ENCODE measurements at regions not wholly inside any gene's neighbourhood (a gene's known extent, or its start where the extent isn't known, plus 50 kb on each side); places are given as distances from the start of the nearest gene placed in this dataset.
"Not testable (repeated sequence)": the region's sequence is repeated elsewhere in the genome, so short reads cannot be mapped to it uniquely, and the experiment has no call there.

DNA sequence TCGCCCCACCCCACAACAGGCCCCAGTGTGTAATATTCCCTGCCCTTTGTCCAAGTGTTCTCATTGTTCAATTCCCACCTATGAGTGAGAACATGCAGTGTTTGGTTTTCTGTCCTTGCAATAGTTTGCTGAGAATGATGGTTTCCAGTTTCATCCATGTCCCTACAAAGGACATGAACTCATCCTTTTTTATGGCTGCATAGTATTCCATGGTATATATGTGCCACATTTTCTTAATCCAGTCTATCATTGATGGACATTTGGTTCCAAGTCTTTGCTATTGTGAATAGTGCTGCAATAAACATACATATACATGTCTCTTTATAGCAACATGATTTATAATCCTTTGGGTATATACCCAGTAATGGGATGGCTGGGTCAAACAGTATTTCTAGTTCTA, 132.7 kb downstream of the SNX10 start:
- not testable (repeated sequence) for H3K4me3 ChIP-seq (ENCODE audit: low read length); DNase-seq (ENCODE audit: low read depth)

DNA sequence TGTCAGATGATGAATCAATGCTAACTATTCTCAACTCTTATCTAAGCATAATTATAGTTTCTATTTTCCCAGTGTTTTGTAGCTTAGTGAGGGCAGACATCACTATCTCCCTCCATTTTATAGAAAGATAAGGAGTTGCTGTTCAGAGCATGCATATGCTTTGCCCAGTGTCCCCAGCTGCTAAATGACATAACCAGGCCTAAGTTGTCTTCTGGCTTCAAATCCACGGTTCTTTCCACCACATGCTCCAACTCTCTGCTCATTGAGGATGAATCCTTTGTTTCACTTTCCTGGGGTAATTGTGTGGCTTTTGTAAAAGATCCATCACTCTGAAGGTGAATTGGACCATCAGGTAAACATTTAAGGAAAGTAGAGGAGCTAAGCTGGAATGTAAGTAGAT, 134.0 kb downstream of the SNX10 start:
- no peak for DNase-seq (ENCODE audit: low read depth)
- H3K4me3 ChIP-seq (ENCODE audit: low read length), result no peak overlapping the region
- TF ChIP-seq, protein P1, sequence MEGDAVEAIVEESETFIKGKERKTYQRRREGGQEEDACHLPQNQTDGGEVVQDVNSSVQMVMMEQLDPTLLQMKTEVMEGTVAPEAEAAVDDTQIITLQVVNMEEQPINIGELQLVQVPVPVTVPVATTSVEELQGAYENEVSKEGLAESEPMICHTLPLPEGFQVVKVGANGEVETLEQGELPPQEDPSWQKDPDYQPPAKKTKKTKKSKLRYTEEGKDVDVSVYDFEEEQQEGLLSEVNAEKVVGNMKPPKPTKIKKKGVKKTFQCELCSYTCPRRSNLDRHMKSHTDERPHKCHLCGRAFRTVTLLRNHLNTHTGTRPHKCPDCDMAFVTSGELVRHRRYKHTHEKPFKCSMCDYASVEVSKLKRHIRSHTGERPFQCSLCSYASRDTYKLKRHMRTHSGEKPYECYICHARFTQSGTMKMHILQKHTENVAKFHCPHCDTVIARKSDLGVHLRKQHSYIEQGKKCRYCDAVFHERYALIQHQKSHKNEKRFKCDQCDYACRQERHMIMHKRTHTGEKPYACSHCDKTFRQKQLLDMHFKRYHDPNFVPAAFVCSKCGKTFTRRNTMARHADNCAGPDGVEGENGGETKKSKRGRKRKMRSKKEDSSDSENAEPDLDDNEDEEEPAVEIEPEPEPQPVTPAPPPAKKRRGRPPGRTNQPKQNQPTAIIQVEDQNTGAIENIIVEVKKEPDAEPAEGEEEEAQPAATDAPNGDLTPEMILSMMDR (conservative IDR thresholded peaks at IDR 0.05; ENCODE audit: low read length), result no peak

DNA sequence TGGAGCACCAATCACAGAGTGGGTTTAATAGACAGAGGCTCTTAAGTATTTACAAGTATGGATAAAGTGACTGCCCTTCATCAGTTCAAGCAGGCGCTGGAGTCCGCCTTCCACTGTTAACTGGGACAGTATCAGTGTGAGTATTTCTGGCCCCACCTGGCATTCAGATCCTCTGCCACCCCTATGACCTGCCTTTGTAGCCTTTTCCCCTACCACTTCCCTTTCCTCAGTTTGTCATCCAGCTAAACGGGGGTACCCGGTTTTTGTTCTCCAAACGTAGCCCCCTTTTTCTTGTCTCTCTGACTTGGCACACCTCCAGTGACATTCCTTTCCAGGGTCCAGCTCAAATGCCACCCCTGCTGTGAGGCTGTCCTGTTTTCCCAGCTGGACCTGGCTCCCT, 134.4 kb downstream of the SNX10 start:
- DNase-seq (ENCODE audit: low read depth), result no peak
- TF ChIP-seq, protein P1 (conservative IDR thresholded peaks at IDR 0.05; ENCODE audit: low read length), result no peak
- H3K4me3 ChIP-seq (ENCODE audit: low read length), result no peak overlapping the region

DNA sequence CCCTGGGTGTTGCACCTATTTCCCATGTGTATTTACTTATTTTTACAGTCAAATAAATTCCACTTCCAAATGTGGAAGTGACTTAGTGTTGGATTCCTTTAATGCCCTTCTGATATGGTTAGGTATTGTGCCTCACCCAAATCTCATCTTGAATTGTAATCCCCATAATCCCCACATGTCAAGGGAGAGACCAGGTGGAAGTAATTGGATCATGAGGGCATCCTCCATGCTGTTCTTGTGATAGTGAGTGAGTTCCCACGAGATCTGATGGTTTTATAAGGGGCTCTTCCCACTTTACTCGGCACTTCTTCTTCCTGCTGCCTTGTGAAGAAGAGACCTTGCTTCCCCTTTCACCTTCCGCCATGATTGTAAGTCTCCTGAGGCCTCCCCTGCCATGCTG, 136.9 kb downstream of the SNX10 start:
- no peak for DNase-seq (ENCODE audit: low read depth)
- H3K4me3 ChIP-seq (ENCODE audit: low read length), result no peak overlapping the region
- TF ChIP-seq, protein P1 (conservative IDR thresholded peaks at IDR 0.05; ENCODE audit: low read length), result no peak

DNA sequence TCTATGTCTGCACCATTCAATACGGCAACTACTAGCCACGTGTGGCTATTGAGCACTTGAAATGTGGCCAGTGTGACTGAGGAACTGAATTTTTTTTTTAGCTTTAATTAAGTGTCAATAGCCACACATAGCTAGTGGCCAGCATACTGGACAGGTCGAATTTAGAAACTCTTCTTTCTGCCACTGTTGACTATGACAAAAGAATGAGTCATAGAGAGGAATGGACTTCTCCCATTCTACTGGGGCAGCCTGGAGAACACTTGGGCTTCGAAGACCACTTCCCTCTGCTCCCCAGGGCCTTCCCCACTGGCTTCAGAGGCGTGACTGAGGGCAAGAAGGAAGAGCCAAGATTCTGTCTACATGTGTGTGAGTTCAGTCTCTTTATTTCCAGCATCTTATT, 137.5 kb downstream of the SNX10 start:
- DNase-seq (ENCODE audit: low read depth), result no peak
- no peak overlapping the region for H3K4me3 ChIP-seq (ENCODE audit: low read length)
- TF ChIP-seq, protein P1 (conservative IDR thresholded peaks at IDR 0.05; ENCODE audit: low read length), result no peak

DNA sequence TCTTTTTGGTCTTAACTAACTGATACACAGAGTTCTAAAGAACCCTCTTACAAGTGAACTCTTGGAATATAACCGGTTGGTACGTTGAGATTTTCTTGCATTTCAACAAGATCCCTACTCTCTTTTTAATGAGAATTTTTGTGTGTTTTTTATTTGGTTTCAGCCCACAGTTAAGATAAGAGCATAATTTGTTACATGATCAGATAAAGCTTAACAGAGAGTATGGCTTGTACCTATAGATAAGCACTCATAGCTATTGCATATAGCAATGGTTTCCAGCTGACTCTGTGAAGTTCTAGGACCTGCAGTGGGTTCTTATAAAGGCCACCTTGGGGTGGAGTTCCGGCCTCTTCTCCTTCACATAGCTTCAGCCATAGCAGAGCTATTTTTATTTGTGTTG, 143.3 kb downstream of the SNX10 start:
- no peak overlapping the region for H3K4me3 ChIP-seq (ENCODE audit: low read length)
- DNase-seq (ENCODE audit: low read depth), result no peak
- TF ChIP-seq, protein P1 (conservative IDR thresholded peaks at IDR 0.05; ENCODE audit: low read length), result no peak

DNA sequence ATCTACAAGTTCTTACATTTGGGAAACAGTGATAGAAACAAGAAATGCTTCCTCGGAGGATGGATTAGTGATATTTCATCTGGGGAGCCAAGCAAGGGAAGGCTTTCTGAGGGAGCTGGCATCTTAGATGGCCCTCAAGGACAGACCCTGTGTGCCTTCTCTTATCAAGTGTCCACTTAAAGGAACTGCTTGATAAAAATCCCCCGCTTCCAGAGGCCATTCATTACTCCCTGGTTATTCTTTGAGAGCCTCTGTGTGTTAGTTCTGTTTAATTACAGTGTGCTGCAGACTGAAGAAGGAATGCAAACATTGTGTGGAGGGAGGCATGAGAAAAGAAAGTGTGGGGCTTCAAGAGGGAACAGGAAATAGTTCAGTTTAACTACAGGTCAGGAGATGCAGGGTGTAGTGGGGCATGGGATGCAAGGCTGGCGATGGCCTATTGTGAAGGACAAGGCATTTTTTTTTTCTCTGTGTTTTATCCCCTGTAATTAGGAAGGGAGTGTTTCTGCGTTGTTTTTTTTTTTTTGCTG, 145.4 kb downstream of the SNX10 start:
- no peak for DNase-seq (ENCODE audit: low read depth)
- H3K4me3 ChIP-seq (ENCODE audit: low read length), result no peak overlapping the region
- TF ChIP-seq, protein P1 (conservative IDR thresholded peaks at IDR 0.05; ENCODE audit: low read length), result no peak

DNA sequence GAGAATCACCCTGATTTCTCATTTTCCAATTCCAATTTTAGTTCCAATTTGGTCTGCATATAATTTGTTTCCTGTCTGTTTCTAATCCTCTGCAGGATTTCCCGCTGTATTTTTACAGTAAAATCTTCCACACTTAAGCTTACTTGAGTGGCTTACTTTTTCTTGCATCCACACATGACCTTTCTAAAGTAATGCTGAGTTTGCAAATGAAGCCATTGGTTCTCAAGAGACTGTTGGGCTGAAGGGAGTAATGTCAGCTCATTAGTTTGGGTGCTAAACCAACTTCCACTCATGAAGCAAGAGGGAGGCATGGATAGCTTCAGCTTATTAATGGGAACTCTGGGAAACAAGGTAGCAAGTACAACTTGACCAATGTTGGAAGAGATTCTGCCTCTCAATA, 146.4 kb downstream of the SNX10 start:
- TF ChIP-seq, protein P1 (conservative IDR thresholded peaks at IDR 0.05; ENCODE audit: low read length), result no peak
- DNase-seq (ENCODE audit: low read depth), result no peak
- H3K4me3 ChIP-seq (ENCODE audit: low read length), result no peak overlapping the region

Data from AG10803 (cell line).